Breast epithelium (tissue), 3 donors: ENCODE measurements at regions not wholly inside any gene's neighbourhood (a gene's known extent, or its start where the extent isn't known, plus 50 kb on each side); places are given as distances from the start of the nearest gene placed in this dataset.

Experiments used
- POLR2A ChIP-seq: fragments of 450-650 bp; IDR thresholded peaks from one replicate; pipeline ENCODE4 v1.6.1; 2016; ENCODE audit warnings: antibody characterized with exemption, mild to moderate bottlenecking, moderate library complexity
- TF ChIP-seq, protein P1 (sequence below), 3 donors: fragments of 450-650 bp; IDR thresholded peaks; one replicate each; pipeline ENCODE4 v1.5.1; 2016 to 2017; ENCODE audit warnings: antibody characterized with exemption in 3 of 3, mild to moderate bottlenecking in 3 of 3, moderate library complexity in 3 of 3

DNA sequence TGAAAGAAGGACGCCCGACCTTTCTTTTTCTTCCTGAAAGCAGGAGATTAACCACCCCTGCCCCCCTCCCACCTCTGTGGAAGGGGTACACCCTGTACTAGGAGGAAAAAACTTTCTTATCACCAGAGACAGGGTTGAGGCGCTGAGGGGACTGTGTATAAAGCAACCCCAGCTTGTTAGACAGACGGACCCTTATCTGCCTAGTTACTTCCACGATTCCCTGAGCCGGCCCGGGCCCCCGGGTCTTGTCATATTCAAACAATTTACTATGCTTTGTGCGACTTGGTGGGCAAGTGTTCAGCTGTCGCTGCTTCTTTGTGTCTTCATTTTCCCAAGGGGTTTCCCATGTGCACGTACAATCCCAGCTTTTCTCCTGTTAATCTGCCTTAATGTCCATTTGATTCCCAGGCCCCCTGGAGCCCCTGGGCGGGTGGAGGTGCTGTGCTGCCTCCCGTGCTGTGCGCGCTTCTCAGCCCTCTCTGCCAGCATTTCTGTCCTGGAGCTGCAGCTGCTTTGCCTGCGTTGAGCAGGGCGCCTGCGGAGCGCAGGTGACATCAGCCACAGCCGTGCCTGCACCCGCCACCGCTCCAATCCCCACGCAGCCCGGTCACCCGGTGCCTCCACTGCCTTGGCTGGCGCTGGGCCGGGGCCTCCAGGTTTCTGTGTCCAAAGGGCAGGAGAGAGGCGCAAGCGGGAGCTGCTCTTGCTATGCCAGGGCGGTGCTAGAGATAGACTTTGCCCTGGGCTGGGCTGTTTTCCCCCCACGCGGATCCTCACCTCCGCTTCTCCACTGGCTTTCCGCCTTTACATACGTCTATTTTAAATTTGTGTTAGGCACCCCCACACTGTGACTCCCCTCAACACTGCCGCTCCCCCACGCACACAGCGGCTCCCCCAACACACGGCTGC, 96.2 kb downstream of the TTLL2 start:
- TF ChIP-seq, protein P1, sequence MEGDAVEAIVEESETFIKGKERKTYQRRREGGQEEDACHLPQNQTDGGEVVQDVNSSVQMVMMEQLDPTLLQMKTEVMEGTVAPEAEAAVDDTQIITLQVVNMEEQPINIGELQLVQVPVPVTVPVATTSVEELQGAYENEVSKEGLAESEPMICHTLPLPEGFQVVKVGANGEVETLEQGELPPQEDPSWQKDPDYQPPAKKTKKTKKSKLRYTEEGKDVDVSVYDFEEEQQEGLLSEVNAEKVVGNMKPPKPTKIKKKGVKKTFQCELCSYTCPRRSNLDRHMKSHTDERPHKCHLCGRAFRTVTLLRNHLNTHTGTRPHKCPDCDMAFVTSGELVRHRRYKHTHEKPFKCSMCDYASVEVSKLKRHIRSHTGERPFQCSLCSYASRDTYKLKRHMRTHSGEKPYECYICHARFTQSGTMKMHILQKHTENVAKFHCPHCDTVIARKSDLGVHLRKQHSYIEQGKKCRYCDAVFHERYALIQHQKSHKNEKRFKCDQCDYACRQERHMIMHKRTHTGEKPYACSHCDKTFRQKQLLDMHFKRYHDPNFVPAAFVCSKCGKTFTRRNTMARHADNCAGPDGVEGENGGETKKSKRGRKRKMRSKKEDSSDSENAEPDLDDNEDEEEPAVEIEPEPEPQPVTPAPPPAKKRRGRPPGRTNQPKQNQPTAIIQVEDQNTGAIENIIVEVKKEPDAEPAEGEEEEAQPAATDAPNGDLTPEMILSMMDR (IDR thresholded peaks at IDR 0.05) = no peak
- no peak for TF ChIP-seq POLR2A
